Sigmoid colon (tissue), 6 donors: ENCODE measurements at regions not wholly inside any gene's neighbourhood (a gene's known extent, or its start where the extent isn't known, plus 50 kb on each side); places are given as distances from the start of the nearest gene placed in this dataset.

Source experiments
- DNase-seq: peaks from one replicate; pipeline ENCODE4 v3.0.0-alpha.2; 2019
- H3K27ac ChIP-seq, 4 donors: fragments of 200-600 bp; sonication (generic); one replicate each; pipeline ENCODE4 v1.5.1; 2016 to 2019; ENCODE audit warnings: mild to moderate bottlenecking in 1 of 4
- H3K27me3 ChIP-seq, 3 donors: fragments of 200-600 bp; sonication (generic); one replicate each; pipeline ENCODE4 v1.5.1; 2019; ENCODE audit warnings: mild to moderate bottlenecking in 1 of 3
- H3K36me3 ChIP-seq, 4 donors: fragments of 200-600 bp; sonication (generic); one replicate each; pipeline ENCODE4 v1.5.1; 2016 to 2019
- H3K4me1 ChIP-seq, 4 donors: fragments of 200-600 bp; sonication (generic); one replicate each; pipeline ENCODE4 v1.5.1; 2017 to 2019
- H3K4me3 ChIP-seq, 4 donors: fragments of 200-600 bp; sonication (generic); one replicate each; pipeline ENCODE4 v1.5.1; 2017 to 2019; ENCODE audit warnings: mild to moderate bottlenecking in 2 of 4, moderate library complexity in 1 of 4
- H3K9me3 ChIP-seq, 4 donors: fragments of 200-600 bp in 3 of 4; sonication (generic) in 3 of 4; one replicate each; pipeline versions ENCODE4 v1.5.1 to v1.6.1; 2013 to 2019
- CTCF ChIP-seq, 4 experiments: fragments of 450-650 bp in 3 of 4; fragments of 200-600 bp in 1 of 4; IDR thresholded peaks; one replicate each; pipeline ENCODE4 v1.5.1; 2016 to 2019; ENCODE audit warnings: antibody characterized with exemption in 4 of 4, mild to moderate bottlenecking in 3 of 4, moderate library complexity in 2 of 4
- EP300 ChIP-seq, 4 donors: sonication (generic); formaldehyde crosslinking; IDR thresholded peaks; one replicate each; pipeline ENCODE4 v1.6.1; 2017; ENCODE audit warnings: antibody characterized with exemption in 4 of 4
- POLR2A ChIP-seq, 2 donors: fragments of 450-650 bp; IDR thresholded peaks; one replicate each; pipeline ENCODE4 v1.6.1; 2016; ENCODE audit warnings: antibody characterized with exemption in 2 of 2, mild to moderate bottlenecking in 2 of 2, moderate library complexity in 2 of 2
- POLR2AphosphoS5 ChIP-seq, 4 donors: sonication (generic); formaldehyde crosslinking; IDR thresholded peaks; one replicate each; pipeline ENCODE4 v1.6.1; 2017; ENCODE audit warnings: antibody characterized with exemption in 4 of 4
- WGBS, 2 donors: extraction: QIAGEN DNeasy Blood & Tissue Kit; methylation state at CpG; one replicate each; pipeline ENCODE4 v1.1.7; 2013; 5-methylcytosine and 5-hydroxymethylcytosine counted together
- intact Hi-C: fragments of 100-400 bp; cut with DNase I; formaldehyde crosslinking; loops from one replicate; pipeline ENCODE4 v1.15.1; 2023
- donor health status: healthy with polysubstance abuse.
- donor health status: healthy.

DNA sequence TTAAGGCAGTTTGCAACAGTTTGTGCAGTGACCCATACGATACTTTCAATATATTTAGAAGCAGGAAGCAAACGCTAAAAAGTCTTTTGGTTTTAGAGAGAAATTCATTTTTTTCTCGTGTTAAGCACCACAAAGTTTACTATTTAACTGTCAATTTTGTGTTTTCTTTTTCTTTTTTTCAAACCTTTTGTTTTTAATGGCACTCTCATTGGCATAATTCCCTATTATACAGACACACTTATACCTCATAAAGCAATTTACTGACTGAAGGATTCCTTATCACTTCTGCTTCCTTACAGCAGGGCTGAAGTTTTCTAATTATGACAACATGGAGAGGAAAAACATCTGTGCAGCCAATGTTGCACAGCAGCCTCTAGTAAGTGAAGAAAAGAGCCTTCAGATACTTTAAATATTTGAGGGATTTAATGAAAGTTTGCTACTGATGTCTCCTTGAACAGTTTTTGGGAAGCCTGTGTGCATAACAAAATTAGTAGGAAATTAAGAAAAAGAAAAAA, 2191.2 kb downstream of the LRRC4C start:
- DNase-seq = no peak
- no peaks in the 10 kb centered on the region for H3K4me1 ChIP-seq
- WGBS, 2 donors = 44 to 57% methylated on average over 3 of the region's 3 CpGs
- intact Hi-C loops = no loop called here
- TF ChIP-seq CTCF (IDR thresholded peaks at IDR 0.05) (no peak), EP300 (IDR thresholded peaks at IDR 0.05) (no peak), POLR2A (IDR thresholded peaks at IDR 0.05) (no peak), POLR2AphosphoS5 (IDR thresholded peaks at IDR 0.05) (no peak)
- H3K4me3 ChIP-seq = no peak overlapping the region
- H3K27ac ChIP-seq = no peak overlapping the region
- no peaks in the 10 kb centered on the region for H3K9me3 ChIP-seq
- no peaks in the 10 kb centered on the region for H3K27me3 ChIP-seq
- H3K36me3 ChIP-seq = no peaks in the 10 kb centered on the region

DNA sequence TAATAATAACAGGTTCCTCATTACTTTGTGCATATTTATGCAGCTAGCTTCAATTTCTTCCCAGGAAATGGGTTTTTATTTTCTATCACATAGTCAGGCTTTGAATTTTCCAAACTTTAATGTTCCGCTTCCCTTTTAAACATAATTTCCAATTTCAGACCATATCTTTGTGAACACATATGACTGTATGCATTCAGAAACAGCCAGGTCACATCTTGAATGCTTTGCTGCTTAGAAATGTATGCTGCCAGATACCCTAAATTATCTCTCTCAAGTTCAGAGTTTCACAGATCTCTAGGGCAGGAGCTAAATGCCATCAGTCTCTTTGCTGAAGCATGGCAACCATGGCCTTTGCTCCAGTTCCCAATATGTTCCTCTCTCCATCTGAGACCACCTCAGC, 2203.8 kb downstream of the LRRC4C start:
- 95 to 97% methylated on average over 1 of the region's 1 CpG for WGBS, 2 donors
- Histone ChIP-seq H3K27ac (no peak overlapping the region), H3K4me3 (no peak overlapping the region), H3K27me3 (no peaks in the 10 kb centered on the region), H3K4me1 (no peaks in the 10 kb centered on the region), H3K9me3 (peaks cover 0 to 9% (median 4%) of the 10 kb centered on the region in 4 donors), H3K36me3 (no peaks in the 10 kb centered on the region)
- DNase-seq = no peak
- no peak for TF ChIP-seq EP300 (IDR thresholded peaks at IDR 0.05)
- TF ChIP-seq CTCF (IDR thresholded peaks at IDR 0.05) = no peak
- TF ChIP-seq POLR2AphosphoS5 (IDR thresholded peaks at IDR 0.05) = no peak
- no peak for TF ChIP-seq POLR2A (IDR thresholded peaks at IDR 0.05)
- intact Hi-C loops = no loop called here

DNA sequence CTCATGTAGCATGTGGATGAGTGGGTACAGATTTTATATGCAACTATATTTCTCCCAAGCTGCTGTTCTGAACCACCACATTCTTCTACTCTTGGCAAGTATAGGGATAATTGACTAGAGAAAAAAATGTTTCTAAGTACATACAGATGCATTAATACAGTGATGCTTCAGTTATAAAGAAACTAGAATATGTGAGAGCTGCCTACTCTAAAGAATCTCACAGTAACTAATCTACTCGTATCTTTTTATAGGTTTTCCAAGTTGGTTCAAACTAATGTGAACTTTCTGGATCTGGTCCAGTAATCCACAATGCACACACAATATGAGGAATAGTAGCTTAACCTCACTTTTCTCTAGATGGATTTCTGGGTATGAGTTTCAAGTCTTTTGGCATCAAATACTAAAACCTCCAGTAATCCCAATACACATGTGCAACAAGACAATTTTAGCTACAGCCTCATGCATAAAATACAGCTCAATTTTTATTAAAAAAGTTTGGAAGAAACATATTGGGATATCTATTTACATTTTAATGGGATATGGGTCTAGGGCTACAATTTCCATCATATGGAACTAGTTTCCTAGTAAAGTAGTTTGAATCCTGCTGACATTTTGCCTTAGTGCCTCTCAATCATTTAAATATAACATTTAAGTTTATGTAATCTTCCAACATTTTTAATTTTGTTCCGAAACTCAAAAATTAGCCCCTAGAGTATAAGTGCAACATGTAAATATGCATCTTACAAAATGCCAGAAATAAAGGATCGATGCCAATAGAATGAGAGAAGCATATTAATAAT, 2209.7 kb downstream of the LRRC4C start:
- DNase-seq = no peak
- Histone ChIP-seq H3K27ac (no peak overlapping the region), H3K4me3 (no peak overlapping the region), H3K9me3 (no peaks in the 10 kb centered on the region), H3K4me1 (no peaks in the 10 kb centered on the region), H3K36me3 (no peaks in the 10 kb centered on the region), H3K27me3 (no peaks in the 10 kb centered on the region)
- intact Hi-C loops = no loop called here
- WGBS, 2 donors = 60 to 75% methylated on average over 3 of the region's 3 CpGs
- TF ChIP-seq POLR2A (IDR thresholded peaks at IDR 0.05) = no peak

GRCh38 chr11:39247570-39248137, 2211.8 kb downstream of the LRRC4C start:
- no peak for TF ChIP-seq POLR2A (IDR thresholded peaks at IDR 0.05)
- no peak for TF ChIP-seq POLR2AphosphoS5 (IDR thresholded peaks at IDR 0.05)
- no peak for TF ChIP-seq CTCF (IDR thresholded peaks at IDR 0.05)
- TF ChIP-seq EP300 (IDR thresholded peaks at IDR 0.05) = no peak
- H3K27ac ChIP-seq = no peak overlapping the region
- no peaks in the 10 kb centered on the region for H3K36me3 ChIP-seq
- no peak overlapping the region for H3K4me3 ChIP-seq
- H3K27me3 ChIP-seq = no peaks in the 10 kb centered on the region
- DNase-seq = no peak
- H3K4me1 ChIP-seq = no peaks in the 10 kb centered on the region
- 69 to 86% methylated on average over 1 of the region's 1 CpG for WGBS, 2 donors
- H3K9me3 ChIP-seq = no peaks in the 10 kb centered on the region
- intact Hi-C loops = no loop called here

GRCh38 chr11:39239553-39239952, 2219.9 kb downstream of the LRRC4C start:
- H3K4me3 ChIP-seq = no peak overlapping the region
- H3K4me1 ChIP-seq = no peaks in the 10 kb centered on the region
- H3K27me3 ChIP-seq = no peaks in the 10 kb centered on the region
- intact Hi-C loops = no loop called here
- no peaks in the 10 kb centered on the region for H3K36me3 ChIP-seq
- no peak for DNase-seq
- TF ChIP-seq POLR2AphosphoS5 (IDR thresholded peaks at IDR 0.05) = no peak
- TF ChIP-seq EP300 (IDR thresholded peaks at IDR 0.05) = no peak
- TF ChIP-seq POLR2A (IDR thresholded peaks at IDR 0.05) = no peak
- no peak for TF ChIP-seq CTCF (IDR thresholded peaks at IDR 0.05)
- H3K27ac ChIP-seq = no peak overlapping the region
- H3K9me3 ChIP-seq = no peaks in the 10 kb centered on the region
- WGBS, 2 donors = 38 to 66% methylated on average over 3 of the region's 3 CpGs
